H1 (cell line): ENCODE measurements at regions not wholly inside any gene's neighbourhood (a gene's known extent, or its start where the extent isn't known, plus 50 kb on each side); places are given as distances from the start of the nearest gene placed in this dataset.

Experiments
- CTCF ChIA-PET: fragments of 300-600 bp; sonication (Branson Sonifier 250); formaldehyde crosslinking; loops from one replicate; lab custom pipeline; 2021; ENCODE audit not compliant: partially characterized antibody; lab: Charles Lee
- POLR2A ChIA-PET: fragments of 300-600 bp; sonication (Branson Sonifier 250); formaldehyde crosslinking; loops from one replicate; lab custom pipeline; 2021; ENCODE audit warnings: inconsistent platforms; ENCODE audit not compliant: partially characterized antibody; lab: Charles Lee
- DNase-seq, 2 experiments: peaks; one replicate each; pipeline versions ENCODE4 v3.0.0 to v3.0.0-alpha.2; 2010 to 2022; ENCODE audit warnings: low spot score in 2 of 2, low read depth in 1 of 2, mixed read lengths in 1 of 2
- FAIRE-seq: peaks from 2 replicates; lab custom pipeline; 2011; peaks lifted over from hg19 to GRCh38; lab: Jason Lieb, UNC
- H2AFZ ChIP-seq: 2 replicates; pipeline ENCODE4 v1.8.1; 2012; ENCODE audit warnings: low read length, inconsistent platforms
- H2AK5ac ChIP-seq: 2 replicates; pipeline ENCODE4 v1.6.1; 2013; ENCODE audit warnings: low read depth, low read length
- H2BK120ac ChIP-seq: replicated peaks from 2 replicates; pipeline ENCODE3; 2013; ENCODE audit warnings: low read depth, low read length, inconsistent platforms
- H2BK12ac ChIP-seq: 2 replicates; pipeline ENCODE4 v1.6.1; 2013; ENCODE audit warnings: low read depth, low read length
- H2BK15ac ChIP-seq: 2 replicates; pipeline ENCODE4 v1.6.1; 2013; ENCODE audit warnings: low read length
- H2BK20ac ChIP-seq: 2 replicates; pipeline ENCODE4 v1.6.1; 2013; ENCODE audit warnings: low read length
- H2BK5ac ChIP-seq: 2 replicates; pipeline ENCODE4 v1.6.1; 2013; ENCODE audit warnings: low read depth, low read length
- H3K14ac ChIP-seq: 2 replicates; pipeline ENCODE4 v1.6.1; 2013; ENCODE audit warnings: inconsistent platforms; ENCODE audit not compliant: insufficient read length
- H3K18ac ChIP-seq: 2 replicates; pipeline ENCODE4 v1.6.1; 2013; ENCODE audit warnings: low read length; ENCODE audit errors: extremely low read depth
- H3K23ac ChIP-seq: 2 replicates; pipeline ENCODE4 v1.6.1; 2013; ENCODE audit warnings: inconsistent platforms; ENCODE audit not compliant: insufficient read length
- H3K23me2 ChIP-seq: 2 replicates; pipeline ENCODE4 v1.6.1; 2013; ENCODE audit warnings: low read depth, low read length
- H3K27ac ChIP-seq: 2 replicates; pipeline ENCODE4 v1.6.1; 2011; ENCODE audit warnings: low read depth, low read length, inconsistent platforms
- H3K27me3 ChIP-seq, 4 experiments: replicated peaks in 1 of 4; 1 replicate in 1 of 4; 2 replicates in 3 of 4; pipeline versions ENCODE4 v1.6.1 to v1.8.1; 2011 to 2013; ENCODE audit warnings: low read length in 3 of 4, mild to moderate bottlenecking in 3 of 4, inconsistent platforms in 2 of 4, mixed read lengths in 2 of 4, moderate library complexity in 1 of 4; ENCODE audit not compliant: control insufficient read depth in 3 of 4, insufficient read depth in 3 of 4; ENCODE audit errors: extremely low read depth in 1 of 4
- H3K36me3 ChIP-seq, 4 experiments: 2 replicates each; pipeline versions ENCODE4 v1.6.1 to v1.8.1; 2011 to 2013; ENCODE audit warnings: mild to moderate bottlenecking in 4 of 4, low read length in 3 of 4, moderate library complexity in 2 of 4, control low read depth in 1 of 4, inconsistent platforms in 1 of 4; ENCODE audit not compliant: insufficient read depth in 4 of 4, control insufficient read depth in 2 of 4
- H3K4ac ChIP-seq: replicated peaks from 2 replicates; pipeline ENCODE3; 2013; ENCODE audit warnings: low read length, low read depth, mixed read lengths, inconsistent platforms; ENCODE audit not compliant: insufficient read length
- H3K4me1 ChIP-seq, 4 experiments: replicated peaks in 1 of 4; 1 replicate in 1 of 4; 2 replicates in 3 of 4; pipeline versions ENCODE4 v1.6.1 to v1.8.1; 2011 to 2013; ENCODE audit warnings: low read length in 3 of 4, inconsistent platforms in 2 of 4, mixed read lengths in 1 of 4; ENCODE audit not compliant: insufficient read depth in 4 of 4, control insufficient read depth in 3 of 4
- H3K4me2 ChIP-seq, 2 experiments: 2 replicates each; pipeline versions ENCODE4 v1.6.1 to v1.8.1; 2011 to 2013; ENCODE audit warnings: low read depth in 2 of 2, low read length in 2 of 2, control low read depth in 1 of 2, inconsistent platforms in 1 of 2, mild to moderate bottlenecking in 1 of 2; ENCODE audit not compliant: insufficient read depth in 1 of 2
- H3K4me3 ChIP-seq, 4 experiments: fragments of 200-600, 300-600 bp in 1 of 4; sonication (generic), shearing (Covaris generic), sonication (Bioruptor Twin) in 1 of 4; 2 replicates each; pipeline versions ENCODE4 v1.5.1 to v1.8.1; 2011 to 2016; ENCODE audit warnings: low read length in 4 of 4, low read depth in 3 of 4, control low read depth in 2 of 4, inconsistent platforms in 2 of 4, mild to moderate bottlenecking in 2 of 4, mixed read lengths in 1 of 4, moderate library complexity in 1 of 4; ENCODE audit not compliant: insufficient read depth in 2 of 4; ENCODE audit errors: extremely low read depth in 1 of 4
- H3K56ac ChIP-seq: replicated peaks from 2 replicates; pipeline ENCODE3; 2013; ENCODE audit warnings: low read depth, mild to moderate bottlenecking, mixed read lengths, low read length, inconsistent platforms; ENCODE audit not compliant: insufficient read length
- H3K79me1 ChIP-seq: 2 replicates; pipeline ENCODE4 v1.6.1; 2013; ENCODE audit warnings: low read depth, low read length, control low read depth
- H3K79me2 ChIP-seq, 2 experiments: 2 replicates each; pipeline versions ENCODE4 v1.6.1 to v1.8.1; 2012 to 2013; ENCODE audit warnings: low read length in 2 of 2, mild to moderate bottlenecking in 2 of 2, inconsistent platforms in 1 of 2; ENCODE audit not compliant: insufficient read depth in 2 of 2, control insufficient read depth in 1 of 2
- H3K9ac ChIP-seq, 4 experiments: replicated peaks in 1 of 4; 1 replicate in 1 of 4; 2 replicates in 3 of 4; pipeline versions ENCODE4 v1.6.1 to v1.8.1; 2011 to 2013; ENCODE audit warnings: low read depth in 3 of 4, low read length in 3 of 4, control low read depth in 2 of 4, mild to moderate bottlenecking in 2 of 4, moderate library complexity in 2 of 4, inconsistent platforms in 1 of 4; ENCODE audit errors: extremely low read depth in 1 of 4
- H3K9me3 ChIP-seq, 2 experiments: 2 replicates each; pipeline versions ENCODE4 v1.6.1 to v1.8.1; 2012 to 2013; ENCODE audit warnings: mild to moderate bottlenecking in 2 of 2, moderate library complexity in 2 of 2, control low read depth in 1 of 2, inconsistent platforms in 1 of 2, low read depth in 1 of 2, low read length in 1 of 2, mixed read lengths in 1 of 2; ENCODE audit not compliant: insufficient read depth in 2 of 2
- H4K20me1 ChIP-seq, 2 experiments: replicated peaks in 1 of 2; 2 replicates each; pipeline versions ENCODE3 to v1.8.1; 2011 to 2013; ENCODE audit warnings: inconsistent platforms in 2 of 2, low read length in 2 of 2, mild to moderate bottlenecking in 1 of 2; ENCODE audit not compliant: insufficient read depth in 2 of 2, control insufficient read depth in 1 of 2
- H4K5ac ChIP-seq: 2 replicates; pipeline ENCODE4 v1.6.1; 2013; ENCODE audit warnings: low read length, low read depth, mixed read lengths, inconsistent platforms; ENCODE audit not compliant: insufficient read length
- H4K8ac ChIP-seq: 2 replicates; pipeline ENCODE4 v1.8.0; 2013; ENCODE audit warnings: mild to moderate bottlenecking, moderate library complexity, low read length, inconsistent platforms; ENCODE audit not compliant: insufficient read depth; ENCODE audit errors: extremely low read depth
- H4K91ac ChIP-seq: replicated peaks from 2 replicates; pipeline ENCODE3; 2013; ENCODE audit warnings: low read length, mixed read lengths, inconsistent platforms; ENCODE audit not compliant: insufficient read length
- BRCA1 ChIP-seq: IDR thresholded peaks from 2 replicates; pipeline ENCODE4 v1.6.1; 2012; ENCODE audit warnings: low read depth, low read length, improper control_type of control experiment
- CBX5 ChIP-seq: fragments of 300-800, 300-1000 bp; sonication (generic); IDR thresholded peaks from 2 replicates; pipeline ENCODE4 v1.7.1; 2016; ENCODE audit warnings: antibody characterized with exemption, low read length, low read depth
- CHD1 ChIP-seq: IDR thresholded peaks from 2 replicates; pipeline ENCODE4 v1.6.1; 2012; ENCODE audit warnings: low read depth, low read length, improper control_type of control experiment
- KDM5A ChIP-seq: fragments of 200-600 bp; IDR thresholded peaks from 2 replicates; pipeline ENCODE4 v1.7.1; 2012; ENCODE audit warnings: mild to moderate bottlenecking, low read length, inconsistent platforms, mixed read lengths
- NRF1 ChIP-seq: IDR thresholded peaks from 2 replicates; pipeline ENCODE4 v1.6.1; 2011; ENCODE audit warnings: mild to moderate bottlenecking, low read depth, low read length, improper control_type of control experiment
- POU5F1 ChIP-seq: IDR thresholded peaks from 2 replicates; pipeline ENCODE4 v1.6.1; 2011; ENCODE audit warnings: low read depth, mild to moderate bottlenecking, low read length, moderate library complexity
- SRF ChIP-seq: IDR thresholded peaks from 2 replicates; pipeline ENCODE4 v1.6.1; 2011; ENCODE audit warnings: mild to moderate bottlenecking, low read depth, low read length, moderate library complexity
- TAF1 ChIP-seq: IDR thresholded peaks from 2 replicates; pipeline ENCODE4 v1.6.1; 2011; ENCODE audit warnings: mild to moderate bottlenecking, low read depth, low read length
- TEAD4 ChIP-seq: IDR thresholded peaks from 2 replicates; pipeline ENCODE4 v1.6.1; 2012; ENCODE audit warnings: low read depth, low read length, inconsistent platforms, mixed read lengths
- WGBS, 2 experiments: shearing (Covaris generic) in 1 of 2; methylation state at CpG; one replicate each; pipeline versions ENCODE4 v1.1.6 to v1.1.7; 2013 to 2015; ENCODE audit warnings: low lambda C conversion rate in 2 of 2, mixed read lengths in 2 of 2, inconsistent platforms in 1 of 2, low coverage in 1 of 2, missing lambda C conversion rate in 1 of 2; ENCODE audit not compliant: insufficient replicate concordance in 2 of 2, insufficient coverage in 1 of 2, insufficient read length in 1 of 2; ENCODE audit errors: extremely low coverage in 1 of 2, missing lambda C conversion rate in 1 of 2; 5-methylcytosine and 5-hydroxymethylcytosine counted together
- TF ChIP-seq, protein P1 (sequence below): IDR thresholded peaks from 2 replicates; pipeline ENCODE4 v1.6.1; 2011; ENCODE audit warnings: low read depth, mild to moderate bottlenecking, low read length; ENCODE audit not compliant: insufficient read depth

DNA sequence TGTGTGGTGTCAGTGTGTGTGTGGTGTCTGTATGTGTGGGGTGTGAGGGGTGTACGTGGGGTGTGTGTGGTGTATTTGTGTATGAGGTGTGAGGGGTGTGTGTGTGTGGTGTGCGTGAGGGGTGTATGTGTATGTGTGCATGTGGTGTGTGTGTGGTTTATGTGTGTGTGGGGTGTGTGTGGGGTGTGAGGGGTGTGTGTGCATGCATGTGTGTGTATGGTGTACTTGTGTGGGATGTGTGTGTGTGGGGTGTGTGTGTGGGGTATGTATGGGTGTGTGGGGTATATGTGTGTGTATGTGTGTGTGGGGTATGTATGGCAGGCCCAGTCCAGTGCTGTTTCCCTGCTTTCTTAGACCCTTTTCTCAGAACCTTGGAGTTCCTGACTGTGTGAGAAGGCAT, 83.3 kb downstream of the PTTG1 start:
- CTCF ChIA-PET: interaction anchor here (3.7 kb wide), 1 partner anchor 65 kb away, joined by 81 read pairs; no protein-coding TSS in a partner anchor
- H3K27me3 ChIP-seq: no peaks in the 10 kb centered on the region
- FAIRE-seq: no peak

More for the DNA sequence above, 83.3 kb downstream of the PTTG1 start:
- no peak overlapping the region for H3K4me2 ChIP-seq
- no peaks in the 10 kb centered on the region for H3K9me3 ChIP-seq
- WGBS, 2 experiments: 77% methylated on average over 2 of the region's 2 CpGs; no CpG with 5 or more reads in 1 of the 2 experiments
- no peak overlapping the region for H4K91ac ChIP-seq
- H2BK15ac ChIP-seq: 0 out of 2 replicates have a peak overlapping the region, but pooled peaks have one; percentile 40
- H2AFZ ChIP-seq: no peak overlapping the region
- no peak for DNase-seq
- TF ChIP-seq SRF (no peak), NRF1 (no peak), BRCA1 (no peak), CBX5 (no peak), CHD1 (no peak), TEAD4 (no peak), POU5F1 (no peak), TAF1 (no peak), KDM5A (no peak)
- TF ChIP-seq, protein P1, sequence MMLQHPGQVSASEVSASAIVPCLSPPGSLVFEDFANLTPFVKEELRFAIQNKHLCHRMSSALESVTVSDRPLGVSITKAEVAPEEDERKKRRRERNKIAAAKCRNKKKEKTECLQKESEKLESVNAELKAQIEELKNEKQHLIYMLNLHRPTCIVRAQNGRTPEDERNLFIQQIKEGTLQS: no peak
- H3K4me1 ChIP-seq: 0 out of 7 replicates have a peak, but pooled peaks cover 0 to 5% (median 1%) of the 10 kb centered on the region in 4 experiments
- no peak overlapping the region for H3K14ac ChIP-seq
- POLR2A ChIA-PET: no interaction called here
- H3K18ac ChIP-seq: no peak overlapping the region
- no peak overlapping the region for H2BK120ac ChIP-seq
- H2BK5ac ChIP-seq: no peak overlapping the region
- peak overlapping the region; percentile 93 for H3K56ac ChIP-seq
- H3K27ac ChIP-seq: no peak overlapping the region
- peak overlapping the region; percentile 5; the same call in 1 of the 2 replicates for H4K8ac ChIP-seq
- H2BK12ac ChIP-seq: no peak overlapping the region
- H3K4ac ChIP-seq: no peak overlapping the region
- H3K36me3 ChIP-seq: no peaks in the 10 kb centered on the region
- no peak overlapping the region for H3K9ac ChIP-seq
- peaks cover 2% of the 10 kb centered on the region for H3K79me1 ChIP-seq
- no peak overlapping the region for H3K4me3 ChIP-seq
- H3K79me2 ChIP-seq: no peaks in the 10 kb centered on the region
- H2AK5ac ChIP-seq: no peak overlapping the region; the same call in 1 of the 2 replicates
- no peak overlapping the region for H2BK20ac ChIP-seq
- H3K23ac ChIP-seq: no peak overlapping the region
- H4K20me1 ChIP-seq: peaks cover 0 to 4% of the 10 kb centered on the region in 2 experiments
- H4K5ac ChIP-seq: no peak overlapping the region
- peaks cover 10% of the 10 kb centered on the region; the same call in 1 of the 2 replicates for H3K23me2 ChIP-seq
